K562 (cell line): ENCODE measurements at regions not wholly inside any gene's neighbourhood (a gene's known extent, or its start where the extent isn't known, plus 50 kb on each side); places are given as distances from the start of the nearest gene placed in this dataset.

Source experiments
- ARNT ChIP-seq, 2 experiments: fragments of 450-650 bp; IDR thresholded peaks; 2 replicates each; pipeline ENCODE4 v1.6.1; 2016; ENCODE audit warnings: mild to moderate bottlenecking in 1 of 2
- BCL6 ChIP-seq: fragments of 250-450 bp; sonication (Bioruptor Pico); IDR thresholded peaks from 2 replicates; pipeline ENCODE4 v1.4.0; 2020
- DPF2 ChIP-seq: fragments of 450-650 bp; IDR thresholded peaks from 2 replicates; pipeline ENCODE4 v1.6.1; 2016
- FOXJ3 ChIP-seq: sonication (generic); formaldehyde crosslinking; IDR thresholded peaks from 2 replicates; pipeline ENCODE4 v1.4.0; 2020; ENCODE audit warnings: mild to moderate bottlenecking, missing genetic modification reagents
- GABPA ChIP-seq: fragments of 200-800 bp; sonication (Bioruptor generic); conservative IDR thresholded peaks from 2 replicates; pipeline ENCODE4 v1.6.1; 2016; ENCODE audit warnings: low read depth, missing genetic modification characterization, missing compliant biosample characterization
- HMG20A ChIP-seq: fragments of 450-650 bp; formaldehyde crosslinking; conservative IDR thresholded peaks from 2 replicates; pipeline ENCODE4 v1.4.0; 2020; ENCODE audit warnings: mild to moderate bottlenecking, mixed read lengths
- POLR2A ChIP-seq: fragments of 450-650 bp; conservative IDR thresholded peaks from 2 replicates; pipeline ENCODE4 v1.6.1; 2016
- SRSF9 ChIP-seq: fragments of 200-400 bp; formaldehyde crosslinking; IDR thresholded peaks from 2 replicates; pipeline ENCODE4 v1.6.1; 2017; ENCODE audit warnings: low read depth, low read length, borderline replicate concordance
- YBX1 ChIP-seq: fragments of 450-650 bp; IDR thresholded peaks from 2 replicates; pipeline ENCODE4 v1.7.1; 2016; ENCODE audit warnings: mild to moderate bottlenecking
- ZKSCAN1 ChIP-seq: fragments of 150-350 bp; IDR thresholded peaks from 2 replicates; pipeline ENCODE4 v1.6.1; 2016; ENCODE audit warnings: low read depth, low read length
- ZNF644 ChIP-seq: fragments of 200-800 bp; sonication (Bioruptor generic); IDR thresholded peaks from 2 replicates; pipeline ENCODE4 v1.6.1; 2016; ENCODE audit warnings: low read depth, missing genetic modification characterization, missing compliant biosample characterization
- TF ChIP-seq, protein P1 (sequence below), 3 experiments: IDR thresholded peaks in 2 of 3; conservative IDR thresholded peaks in 1 of 3; 2 replicates each; pipeline ENCODE4 v1.5.1; 2011 to 2012; ENCODE audit warnings: low read length in 3 of 3, mild to moderate bottlenecking in 3 of 3, control low read depth in 2 of 3, improper control_type of control experiment in 1 of 3, inconsistent platforms in 1 of 3, low read depth in 1 of 3, mixed read lengths in 1 of 3, moderate library complexity in 1 of 3; ENCODE audit not compliant: insufficient read depth in 2 of 3
- TF ChIP-seq, protein P2 (sequence below): fragments of 250-450 bp; sonication (Bioruptor Pico); IDR thresholded peaks from 2 replicates; pipeline ENCODE4 v1.8.0; 2022; ENCODE audit warnings: moderate library complexity, mild to moderate bottlenecking, inconsistent platforms
- TF ChIP-seq, protein P3 (sequence below): fragments of 200-400 bp; formaldehyde crosslinking; IDR thresholded peaks from 2 replicates; pipeline ENCODE4 v1.6.1; 2017; ENCODE audit warnings: mild to moderate bottlenecking, low read depth, low read length, moderate library complexity

DNA sequence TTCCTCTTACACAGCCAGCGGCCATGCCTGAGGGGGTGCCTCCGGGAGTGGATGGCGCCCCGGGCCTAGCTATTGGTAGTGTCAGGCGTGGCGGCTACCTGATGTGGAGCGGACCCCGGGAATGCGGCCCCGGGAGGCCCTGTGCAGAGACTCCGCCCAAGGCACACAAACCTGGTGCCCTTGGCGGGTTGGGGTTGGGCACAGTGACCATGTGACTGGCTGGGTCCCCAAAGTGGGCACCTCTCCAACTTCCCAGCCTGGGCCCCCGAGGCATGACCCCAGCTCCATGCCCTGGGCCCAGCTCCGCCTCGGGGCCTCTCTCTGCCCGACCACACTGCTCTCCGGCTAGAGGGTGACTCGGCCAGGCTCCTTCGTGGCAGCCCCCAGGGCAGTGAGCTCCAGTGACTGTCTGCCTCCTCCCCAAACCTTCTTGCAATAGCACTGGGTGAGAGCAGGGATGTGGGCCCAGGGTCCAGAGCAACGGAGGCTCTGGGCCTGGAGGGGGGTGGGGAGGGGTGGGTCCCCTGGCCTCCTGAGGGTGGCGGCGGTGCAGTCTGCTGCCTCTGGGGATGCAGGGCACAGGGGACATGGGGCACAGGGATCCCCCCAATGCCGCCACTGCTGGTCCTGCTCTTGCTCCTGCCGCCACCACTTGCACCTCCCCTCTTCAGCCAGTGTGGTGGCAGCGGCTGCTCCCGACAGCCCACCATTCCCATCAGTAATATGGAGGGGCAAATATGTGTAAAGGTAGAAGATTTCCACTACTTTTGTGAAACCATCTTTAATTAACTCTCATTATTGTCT is 942.9 kb upstream of the EPHA7 start:
- TF ChIP-seq POLR2A = no peak
- no peak for TF ChIP-seq GABPA (tag)
- no peak for TF ChIP-seq DPF2
- TF ChIP-seq ZKSCAN1 = no peak
- TF ChIP-seq YBX1 = no peak
- TF ChIP-seq BCL6 (CRISPR knock-in tag) = no peak
- no peak for TF ChIP-seq ZNF644 (tag)
- no peak for TF ChIP-seq ARNT (IDR thresholded peaks at IDR 0.05)
- TF ChIP-seq, protein P1, sequence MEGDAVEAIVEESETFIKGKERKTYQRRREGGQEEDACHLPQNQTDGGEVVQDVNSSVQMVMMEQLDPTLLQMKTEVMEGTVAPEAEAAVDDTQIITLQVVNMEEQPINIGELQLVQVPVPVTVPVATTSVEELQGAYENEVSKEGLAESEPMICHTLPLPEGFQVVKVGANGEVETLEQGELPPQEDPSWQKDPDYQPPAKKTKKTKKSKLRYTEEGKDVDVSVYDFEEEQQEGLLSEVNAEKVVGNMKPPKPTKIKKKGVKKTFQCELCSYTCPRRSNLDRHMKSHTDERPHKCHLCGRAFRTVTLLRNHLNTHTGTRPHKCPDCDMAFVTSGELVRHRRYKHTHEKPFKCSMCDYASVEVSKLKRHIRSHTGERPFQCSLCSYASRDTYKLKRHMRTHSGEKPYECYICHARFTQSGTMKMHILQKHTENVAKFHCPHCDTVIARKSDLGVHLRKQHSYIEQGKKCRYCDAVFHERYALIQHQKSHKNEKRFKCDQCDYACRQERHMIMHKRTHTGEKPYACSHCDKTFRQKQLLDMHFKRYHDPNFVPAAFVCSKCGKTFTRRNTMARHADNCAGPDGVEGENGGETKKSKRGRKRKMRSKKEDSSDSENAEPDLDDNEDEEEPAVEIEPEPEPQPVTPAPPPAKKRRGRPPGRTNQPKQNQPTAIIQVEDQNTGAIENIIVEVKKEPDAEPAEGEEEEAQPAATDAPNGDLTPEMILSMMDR (IDR thresholded peaks at IDR 0.05 in 2 of 3, conservative IDR thresholded peaks at IDR 0.05 in 1 of 3; ENCODE audit: insufficient read depth in 2 of 3, low read depth in 1 of 3, low read length in 3 of 3) = no peak
- TF ChIP-seq, protein P2, sequence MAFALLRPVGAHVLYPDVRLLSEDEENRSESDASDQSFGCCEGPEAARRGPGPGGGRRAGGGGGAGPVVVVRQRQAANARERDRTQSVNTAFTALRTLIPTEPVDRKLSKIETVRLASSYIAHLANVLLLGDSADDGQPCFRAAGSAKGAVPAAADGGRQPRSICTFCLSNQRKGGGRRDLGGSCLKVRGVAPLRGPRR (CRISPR knock-in tag) = no peak
- TF ChIP-seq, protein P3, sequence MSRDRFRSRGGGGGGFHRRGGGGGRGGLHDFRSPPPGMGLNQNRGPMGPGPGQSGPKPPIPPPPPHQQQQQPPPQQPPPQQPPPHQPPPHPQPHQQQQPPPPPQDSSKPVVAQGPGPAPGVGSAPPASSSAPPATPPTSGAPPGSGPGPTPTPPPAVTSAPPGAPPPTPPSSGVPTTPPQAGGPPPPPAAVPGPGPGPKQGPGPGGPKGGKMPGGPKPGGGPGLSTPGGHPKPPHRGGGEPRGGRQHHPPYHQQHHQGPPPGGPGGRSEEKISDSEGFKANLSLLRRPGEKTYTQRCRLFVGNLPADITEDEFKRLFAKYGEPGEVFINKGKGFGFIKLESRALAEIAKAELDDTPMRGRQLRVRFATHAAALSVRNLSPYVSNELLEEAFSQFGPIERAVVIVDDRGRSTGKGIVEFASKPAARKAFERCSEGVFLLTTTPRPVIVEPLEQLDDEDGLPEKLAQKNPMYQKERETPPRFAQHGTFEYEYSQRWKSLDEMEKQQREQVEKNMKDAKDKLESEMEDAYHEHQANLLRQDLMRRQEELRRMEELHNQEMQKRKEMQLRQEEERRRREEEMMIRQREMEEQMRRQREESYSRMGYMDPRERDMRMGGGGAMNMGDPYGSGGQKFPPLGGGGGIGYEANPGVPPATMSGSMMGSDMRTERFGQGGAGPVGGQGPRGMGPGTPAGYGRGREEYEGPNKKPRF = no peak
- TF ChIP-seq SRSF9 = no peak
- TF ChIP-seq FOXJ3 (CRISPR knock-in tag) = no peak
- no peak for TF ChIP-seq HMG20A (CRISPR knock-in tag)
